Ovary (tissue), 7 donors: ENCODE measurements at regions not wholly inside any gene's neighbourhood (a gene's known extent, or its start where the extent isn't known, plus 50 kb on each side); places are given as distances from the start of the nearest gene placed in this dataset.

ENCODE experiments used
- DNase-seq, 5 donors: peaks; one replicate each; pipeline ENCODE4 v3.0.0-alpha.2; 2019 to 2020
- H3K27ac ChIP-seq, 2 donors: fragments of 200-600 bp; one replicate each; pipeline versions ENCODE4 v1.5.1 to v1.8.0; 2019 to 2022
- H3K27me3 ChIP-seq: fragments of 200-600 bp; one replicate; pipeline ENCODE4 v1.8.0; 2022
- H3K36me3 ChIP-seq: fragments of 200-600 bp; sonication (generic); one replicate; pipeline ENCODE4 v1.5.1; 2019
- H3K4me1 ChIP-seq: one replicate; pipeline ENCODE4 v1.8.1; 2013; ENCODE audit warnings: mild to moderate bottlenecking, moderate library complexity; ENCODE audit not compliant: insufficient read depth
- H3K4me3 ChIP-seq: fragments of 200-600 bp; sonication (generic); one replicate; pipeline ENCODE4 v1.5.1; 2017
- H3K9me3 ChIP-seq, 2 donors: fragments of 200-600 bp in 1 of 2; sonication (generic) in 1 of 2; one replicate each; pipeline versions ENCODE4 v1.5.1 to v1.8.1; 2013 to 2019; ENCODE audit warnings: mild to moderate bottlenecking in 1 of 2, moderate library complexity in 1 of 2
- CTCF ChIP-seq, 3 donors: fragments of 450-650 bp in 2 of 3; fragments of 200-600 bp in 1 of 3; IDR thresholded peaks; one replicate each; pipeline versions ENCODE4 v1.5.1 to v1.8.0; 2016 to 2022; ENCODE audit warnings: antibody characterized with exemption in 3 of 3, mild to moderate bottlenecking in 1 of 3
- EP300 ChIP-seq: sonication (generic); formaldehyde crosslinking; IDR thresholded peaks from one replicate; pipeline ENCODE4 v1.6.1; 2017; ENCODE audit warnings: antibody characterized with exemption
- POLR2A ChIP-seq: fragments of 450-650 bp; IDR thresholded peaks from one replicate; pipeline ENCODE4 v1.6.1; 2017; ENCODE audit warnings: antibody characterized with exemption, mild to moderate bottlenecking, moderate library complexity
- WGBS, 3 donors: extraction: QIAGEN DNeasy Blood & Tissue Kit in 1 of 3; methylation state at CpG; one replicate each; pipeline versions ENCODE4 v1.1.5 to v1.1.7; 2013 to 2017; 5-methylcytosine and 5-hydroxymethylcytosine counted together
- intact Hi-C, 4 donors: fragments of 100-400 bp; cut with DNase I; formaldehyde crosslinking; loops; one replicate each; pipeline versions ENCODE4 v1.11.0 to v1.15.1; 2022 to 2023
- donor health status: DM: no; HTN: no; CAD: no; lungs with moderate emphysema.
- donor health status: DM: no; HTN: no; CAD: no.
- donor health status: Bipolar disorder and iron deficiency.
- donor health status: DM: no; HTN: no; CAD: no.
- donor health status: DM: yes; HTN: yes; CAD: no.

GRCh38 chr7:121796381-121796780 is 76.6 kb upstream of the PTPRZ1 start:
- Histone ChIP-seq H3K4me1 (no peaks in the 10 kb centered on the region), H3K27me3 (no peaks in the 10 kb centered on the region), H3K4me3 (no peak overlapping the region), H3K36me3 (no peaks in the 10 kb centered on the region), H3K9me3 (no peaks in the 10 kb centered on the region), H3K27ac (no peak overlapping the region)
- no peak for DNase-seq
- 92 to 95% (median 93%) methylated on average over 4 of the region's 4 CpGs for WGBS, 3 donors
- intact Hi-C loops = no loop called here
- no peak for TF ChIP-seq CTCF (IDR thresholded peaks at IDR 0.05)
- no peak for TF ChIP-seq POLR2A
- no peak for TF ChIP-seq EP300

- intact Hi-C loops = no loop called here
- no peaks in the 10 kb centered on the region for H3K4me1 ChIP-seq
These were observed 77.2 kb upstream of the PTPRZ1 start for GRCh38 chr7:121795736-121796135.

GRCh38 chr7:121793716-121794115 is 79.2 kb upstream of the PTPRZ1 start:
- 34 to 49% (median 35%) methylated on average over 5 of the region's 5 CpGs for WGBS, 3 donors
- Histone ChIP-seq H3K27me3 (no peaks in the 10 kb centered on the region), H3K4me1 (no peaks in the 10 kb centered on the region), H3K9me3 (no peaks in the 10 kb centered on the region), H3K27ac (no peak overlapping the region), H3K4me3 (no peak overlapping the region), H3K36me3 (no peaks in the 10 kb centered on the region)
- intact Hi-C loops = no loop called here
- no peak for TF ChIP-seq EP300
- DNase-seq = no peak

More at GRCh38 chr7:121795736-121796135, 77.2 kb upstream of the PTPRZ1 start:
- Histone ChIP-seq H3K27me3 (no peaks in the 10 kb centered on the region), H3K9me3 (no peaks in the 10 kb centered on the region), H3K4me3 (no peak overlapping the region), H3K27ac (no peak overlapping the region), H3K36me3 (no peaks in the 10 kb centered on the region)
- 72 to 81% (median 80%) methylated on average over 2 of the region's 2 CpGs for WGBS, 3 donors
- no peak for DNase-seq
- TF ChIP-seq EP300 (no peak), CTCF (IDR thresholded peaks at IDR 0.05) (no peak), POLR2A (no peak)

GRCh38 chr7:121777672-121778071 is 95.3 kb upstream of the PTPRZ1 start:
- Histone ChIP-seq H3K4me3 (no peak overlapping the region), H3K27ac (no peak overlapping the region), H3K27me3 (no peaks in the 10 kb centered on the region), H3K4me1 (no peaks in the 10 kb centered on the region), H3K36me3 (no peaks in the 10 kb centered on the region), H3K9me3 (no peaks in the 10 kb centered on the region)
- intact Hi-C loops = no loop called here
- TF ChIP-seq POLR2A (no peak), CTCF (IDR thresholded peaks at IDR 0.05) (no peak), EP300 (no peak)
- WGBS, 3 donors = 58 to 67% (median 59%) methylated on average over 3 of the region's 3 CpGs
- no peak for DNase-seq

- TF ChIP-seq POLR2A (no peak), EP300 (no peak), CTCF (IDR thresholded peaks at IDR 0.05) (no peak)
- Histone ChIP-seq H3K4me3 (no peak overlapping the region), H3K27me3 (no peaks in the 10 kb centered on the region), H3K36me3 (no peaks in the 10 kb centered on the region), H3K9me3 (no peaks in the 10 kb centered on the region), H3K27ac (no peak overlapping the region), H3K4me1 (no peaks in the 10 kb centered on the region)
- WGBS, 3 donors = 80 to 83% (median 81%) methylated on average over 3 of the region's 3 CpGs
- no peak for DNase-seq
- intact Hi-C loops = no loop called here
These were observed 98.4 kb upstream of the PTPRZ1 start for GRCh38 chr7:121774563-121774962.
